ENCODE measurements at regions not wholly inside any gene's neighbourhood (a gene's known extent, or its start where the extent isn't known, plus 50 kb on each side); places are given as distances from the start of the nearest gene placed in this dataset.

DNA sequence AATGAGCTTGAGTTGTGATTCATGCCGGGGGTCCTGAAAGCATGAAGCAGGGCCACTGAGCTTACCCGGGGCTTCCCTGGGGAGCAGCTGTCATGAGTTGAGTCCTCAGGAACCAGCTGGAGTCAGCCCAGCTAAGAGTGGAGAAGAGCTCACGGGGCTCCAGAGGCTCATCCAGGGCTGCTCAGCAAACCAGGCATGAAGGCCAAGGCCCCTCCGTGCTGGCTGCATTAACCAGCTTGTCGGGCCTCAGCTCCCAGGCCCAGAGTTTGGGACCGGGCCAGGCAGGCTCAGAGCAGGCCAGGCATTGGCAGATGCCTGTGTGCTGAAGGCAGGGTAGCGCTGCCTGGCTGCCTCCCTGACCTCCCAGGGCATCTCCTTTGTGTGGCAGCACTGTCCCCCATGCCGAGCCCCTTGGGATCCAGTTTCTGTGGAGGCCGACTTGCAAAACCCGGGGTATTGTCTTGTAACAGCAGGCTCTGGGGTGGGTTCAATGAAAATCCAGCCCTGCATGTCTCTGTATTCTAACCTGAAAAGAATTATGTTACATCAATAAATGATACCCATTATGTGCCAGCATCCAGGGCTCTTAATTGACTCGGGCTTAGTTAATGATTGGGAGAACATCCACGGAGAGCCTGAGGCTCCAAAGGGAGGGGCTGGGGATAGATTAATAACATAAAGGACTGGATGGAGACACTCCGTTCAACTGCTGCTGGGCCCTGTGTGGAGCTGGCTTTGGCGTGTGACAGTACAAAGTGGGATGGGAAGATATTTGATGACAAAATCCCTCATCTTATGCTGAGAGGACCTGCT is 68.0 kb upstream of the MSX1 start:
- no peak for DNase-seq (ENCODE audit: low spot score)
- no peak for TF ChIP-seq CTCF (IDR thresholded peaks at IDR 0.05; ENCODE audit: extremely low read depth, missing control alignments)

DNA sequence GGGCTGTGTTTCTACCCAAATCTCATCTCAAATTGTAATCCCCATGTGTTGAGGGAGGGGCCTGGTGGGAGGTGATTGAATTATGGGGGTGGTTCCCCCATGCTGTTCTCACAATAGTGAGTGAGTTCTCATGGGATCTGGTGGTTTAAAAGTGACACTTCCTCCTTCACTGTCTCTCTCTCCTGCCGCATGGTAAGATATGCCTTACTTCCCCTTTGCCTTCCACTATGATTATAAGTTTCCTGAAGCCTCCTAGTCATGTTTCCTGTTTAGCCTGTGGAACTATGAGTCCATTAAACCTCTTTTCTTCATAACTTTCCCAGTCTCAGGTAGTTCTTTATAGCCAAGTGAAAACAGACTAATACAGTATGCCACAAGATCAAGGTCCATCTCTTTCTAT is 70.0 kb upstream of the MSX1 start:
- no peak for DNase-seq (ENCODE audit: low spot score)
- no peak for TF ChIP-seq CTCF (IDR thresholded peaks at IDR 0.05; ENCODE audit: extremely low read depth, missing control alignments)

GRCh38 chr4:4788573-4788972 is 70.9 kb upstream of the MSX1 start:
- DNase-seq (ENCODE audit: low spot score): no peak
- TF ChIP-seq CTCF (IDR thresholded peaks at IDR 0.05; ENCODE audit: extremely low read depth, missing control alignments): no peak

- no peak for TF ChIP-seq CTCF (IDR thresholded peaks at IDR 0.05; ENCODE audit: extremely low read depth, missing control alignments)
- DNase-seq (ENCODE audit: low spot score): no peak
Observed at GRCh38 chr4:4787421-4787820, 72.0 kb upstream of the MSX1 start.

GRCh38 chr4:4784379-4784778 is 75.1 kb upstream of the MSX1 start:
- no peak for TF ChIP-seq CTCF (IDR thresholded peaks at IDR 0.05; ENCODE audit: extremely low read depth, missing control alignments)
- no peak for DNase-seq (ENCODE audit: low spot score)

- DNase-seq (ENCODE audit: low spot score): no peak
- no peak for TF ChIP-seq CTCF (IDR thresholded peaks at IDR 0.05; ENCODE audit: extremely low read depth, missing control alignments)
Observed at GRCh38 chr4:4783847-4784246, 75.6 kb upstream of the MSX1 start.

GRCh38 chr4:4782969-4783368 is 76.5 kb upstream of the MSX1 start:
- DNase-seq (ENCODE audit: low spot score): no peak
- TF ChIP-seq CTCF (IDR thresholded peaks at IDR 0.05; ENCODE audit: extremely low read depth, missing control alignments): no peak

Data from GM20000 (cell line).